ENCODE measurements at regions not wholly inside any gene's neighbourhood (a gene's known extent, or its start where the extent isn't known, plus 50 kb on each side); places are given as distances from the start of the nearest gene placed in this dataset.
"Not testable (repeated sequence)": the region's sequence is repeated elsewhere in the genome, so short reads cannot be mapped to it uniquely, and the experiment has no call there.

DNA sequence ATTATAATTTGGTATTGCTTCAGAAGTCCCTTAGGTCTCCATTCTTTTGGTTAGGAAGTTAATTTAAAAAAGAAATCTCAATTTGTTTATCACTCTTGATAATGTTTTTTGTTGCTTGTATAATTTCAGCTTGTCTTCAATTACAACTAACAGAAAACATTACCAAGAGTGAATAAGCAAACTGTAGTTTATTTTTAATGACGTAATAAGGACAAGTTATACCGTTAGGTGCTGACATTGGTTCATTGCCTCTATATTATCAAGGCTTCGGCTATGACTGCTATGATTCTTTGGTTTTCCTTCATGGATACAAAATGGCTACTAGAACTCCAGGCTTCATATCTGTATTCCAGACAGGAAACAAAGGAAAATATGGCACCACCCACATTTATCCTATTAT is 220.6 kb downstream of the PTGER3 start:
- FAIRE-seq = no peak

- no peak for FAIRE-seq
Measured at GRCh38 chr1:70828177-70828576, 219.4 kb downstream of the PTGER3 start.

- not testable (repeated sequence) for FAIRE-seq
Measured at GRCh38 chr1:70834365-70834764, 213.3 kb downstream of the PTGER3 start.

DNA sequence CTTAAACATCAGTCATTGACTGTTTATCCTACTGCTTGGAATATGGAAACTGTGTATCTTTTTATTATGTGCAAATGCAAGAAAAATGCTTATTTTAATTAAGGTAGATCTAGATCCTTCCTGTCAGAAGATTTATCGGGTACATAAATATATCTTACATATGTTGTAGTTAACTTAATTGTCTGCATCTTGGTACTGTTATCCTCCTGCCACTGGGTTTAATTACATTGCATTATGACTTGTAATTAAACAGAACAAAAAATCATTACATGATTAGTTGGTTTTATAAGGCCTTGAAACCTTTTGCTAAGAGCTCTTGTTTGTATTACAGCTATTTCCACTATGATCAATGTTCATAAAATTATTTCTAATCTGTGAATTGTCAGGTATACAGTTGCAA is 211.2 kb downstream of the PTGER3 start:
- no peak for FAIRE-seq

- no peak for FAIRE-seq
Measured at GRCh38 chr1:70840260-70840953, 207.2 kb downstream of the PTGER3 start.

DNA sequence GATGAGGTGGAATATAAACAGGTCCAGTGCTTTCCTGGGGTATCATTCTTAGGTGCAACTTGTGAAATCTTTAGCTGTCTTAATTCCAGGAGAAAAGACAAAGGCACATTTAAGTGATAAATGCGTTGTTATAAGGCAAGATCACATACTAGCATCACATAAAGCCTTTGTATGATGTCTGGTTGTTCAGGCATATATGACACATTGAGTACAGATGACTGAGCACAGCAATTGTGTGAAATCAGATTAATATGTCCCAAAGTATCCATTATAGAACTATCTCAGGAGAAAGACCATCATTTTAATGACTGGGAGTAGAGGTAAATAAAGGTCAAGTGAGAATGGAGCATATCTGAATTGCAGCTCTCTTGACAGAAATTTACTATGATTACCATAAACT is 205.1 kb downstream of the PTGER3 start:
- FAIRE-seq = no peak

- FAIRE-seq = no peak
Measured at GRCh38 chr1:70843452-70843851, 204.2 kb downstream of the PTGER3 start.

- FAIRE-seq = no peak
Measured at GRCh38 chr1:70847013-70847412, 200.6 kb downstream of the PTGER3 start.

- FAIRE-seq = peak; percentile 9
Measured at GRCh38 chr1:70855203-70855602, 192.4 kb downstream of the PTGER3 start.

- FAIRE-seq = no peak
Measured at GRCh38 chr1:70856201-70856600, 191.4 kb downstream of the PTGER3 start.

DNA sequence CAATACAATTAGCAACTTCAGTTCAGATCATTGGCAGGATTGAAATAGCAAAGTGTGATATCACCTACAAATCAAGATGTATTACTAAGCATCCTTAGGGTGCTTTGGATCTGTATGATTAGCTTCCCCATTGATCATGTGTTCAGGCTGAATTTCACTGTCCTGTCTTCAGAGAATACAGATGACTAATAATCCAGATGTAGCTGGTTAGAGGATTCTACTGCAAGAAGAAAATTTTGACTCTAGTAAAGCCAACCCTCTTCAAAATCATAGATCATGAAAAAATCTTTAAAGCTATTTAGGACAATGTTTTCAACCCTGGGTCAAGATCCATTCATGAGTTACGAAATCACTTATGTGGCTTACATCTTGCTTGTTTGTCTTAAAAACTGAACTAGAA is 184.4 kb downstream of the PTGER3 start:
- no peak for FAIRE-seq

- FAIRE-seq = no peak
Measured at GRCh38 chr1:70864302-70864701, 183.3 kb downstream of the PTGER3 start.

DNA sequence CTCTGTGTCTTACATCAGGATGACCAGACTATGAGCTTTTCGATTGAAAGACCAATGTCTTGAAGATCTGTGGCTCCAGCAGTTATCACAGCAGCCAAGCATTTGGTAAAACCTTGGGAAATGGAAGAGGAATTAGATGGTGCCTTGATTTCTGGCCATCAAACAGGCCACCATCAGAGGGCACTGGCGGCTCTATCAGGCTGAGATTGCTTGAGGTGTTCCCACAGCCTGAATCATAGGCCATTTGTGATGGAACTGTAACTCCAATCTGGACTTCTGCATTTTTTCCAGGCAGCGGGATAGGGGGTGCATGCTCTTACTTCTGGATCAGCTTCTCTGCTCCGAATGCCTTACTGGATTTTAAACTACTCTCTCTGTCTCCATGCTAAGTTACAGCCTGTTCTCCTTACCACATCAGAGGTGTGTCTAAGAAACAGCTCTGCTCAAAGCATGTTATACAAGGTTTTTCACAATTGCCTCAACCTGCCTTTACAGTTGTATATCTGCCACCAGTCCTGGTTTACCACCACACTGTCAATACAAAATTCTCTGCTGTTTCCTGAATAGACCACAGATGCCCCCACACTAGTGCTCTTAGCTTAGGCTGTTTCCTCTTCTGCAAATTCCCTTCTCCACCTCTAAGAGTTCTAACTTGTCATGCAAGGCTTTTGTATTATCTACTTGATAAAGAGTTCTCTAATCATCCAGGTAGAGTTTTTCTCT is 180.9 kb downstream of the PTGER3 start:
- no peak for FAIRE-seq

GRCh38 chr1:70871790-70872189 is 175.8 kb downstream of the PTGER3 start:
- no peak for FAIRE-seq

GRCh38 chr1:70874063-70874462 is 173.6 kb downstream of the PTGER3 start:
- FAIRE-seq = no peak

DNA sequence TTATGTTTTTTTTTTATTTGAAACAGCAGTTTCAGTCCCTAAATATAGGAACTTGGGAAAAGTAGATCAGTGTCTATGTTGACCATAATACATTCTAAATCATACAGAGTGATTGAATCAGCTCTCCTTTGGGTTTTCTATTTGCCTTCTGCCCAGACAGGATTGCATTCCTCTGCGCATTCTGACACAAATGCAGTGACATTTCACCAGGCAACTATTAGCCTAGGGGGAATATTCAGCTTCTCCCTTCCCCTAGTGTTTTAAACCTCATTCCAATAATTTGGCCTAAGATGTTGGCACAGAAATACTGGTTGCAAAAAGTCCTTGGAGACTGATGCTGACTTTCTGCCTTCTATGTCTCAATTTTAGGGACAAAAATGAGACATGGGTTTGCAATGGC is 172.8 kb downstream of the PTGER3 start:
- no peak for FAIRE-seq

DNA sequence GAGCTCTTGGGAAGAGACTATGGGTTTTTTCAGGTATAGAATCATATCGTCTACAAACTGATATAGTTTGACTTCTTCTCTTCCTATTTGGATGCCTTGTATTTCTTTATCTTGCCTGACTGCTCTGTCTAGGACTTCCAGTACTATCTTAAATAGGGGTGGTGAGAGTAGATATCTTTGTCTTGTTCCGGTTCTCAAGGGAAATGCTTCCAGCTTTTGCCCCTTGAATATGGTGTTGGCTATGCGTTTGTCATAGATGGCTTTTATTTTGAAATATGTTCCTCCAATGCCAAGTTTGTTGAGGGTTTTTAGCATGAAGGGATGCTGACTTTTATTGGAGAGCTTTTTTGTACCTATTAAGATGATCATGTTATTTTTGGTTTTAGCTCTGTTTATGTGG is 170.3 kb downstream of the PTGER3 start:
- FAIRE-seq = no peak

GRCh38 chr1:70887936-70888335 is 159.7 kb downstream of the PTGER3 start:
- FAIRE-seq = no peak

GRCh38 chr1:70888722-70889121 is 158.9 kb downstream of the PTGER3 start:
- no peak for FAIRE-seq

DNA sequence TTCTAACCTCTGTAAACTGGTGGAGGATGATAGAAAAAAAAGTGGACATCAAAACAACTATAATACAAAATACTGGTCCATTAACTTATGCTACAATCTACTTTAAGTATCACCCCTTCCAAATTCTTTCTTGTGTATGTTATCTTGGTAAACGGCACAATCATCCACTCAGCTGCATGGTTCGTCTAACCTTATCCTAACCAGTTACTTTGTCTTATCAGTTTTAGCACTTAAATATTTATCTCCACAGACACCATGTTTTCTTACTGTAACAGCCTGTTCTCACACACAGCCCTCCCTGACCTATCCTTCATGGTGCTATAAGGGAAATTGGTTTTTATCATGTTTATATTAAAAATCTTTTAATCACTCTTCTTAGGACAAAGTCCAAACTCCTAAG is 157.2 kb downstream of the PTGER3 start:
- FAIRE-seq = no peak

- FAIRE-seq = no peak
Measured at GRCh38 chr1:70891051-70891843, 156.4 kb downstream of the PTGER3 start.

- no peak for FAIRE-seq
Measured at GRCh38 chr1:70892140-70892539, 155.5 kb downstream of the PTGER3 start.

- FAIRE-seq = no peak
Measured at GRCh38 chr1:70892930-70893329, 154.7 kb downstream of the PTGER3 start.

- no peak for FAIRE-seq
Measured at GRCh38 chr1:70893381-70893780, 154.2 kb downstream of the PTGER3 start.
